ENCODE measurements at regions not wholly inside any gene's neighbourhood (a gene's known extent, or its start where the extent isn't known, plus 50 kb on each side); places are given as distances from the start of the nearest gene placed in this dataset.

DNA sequence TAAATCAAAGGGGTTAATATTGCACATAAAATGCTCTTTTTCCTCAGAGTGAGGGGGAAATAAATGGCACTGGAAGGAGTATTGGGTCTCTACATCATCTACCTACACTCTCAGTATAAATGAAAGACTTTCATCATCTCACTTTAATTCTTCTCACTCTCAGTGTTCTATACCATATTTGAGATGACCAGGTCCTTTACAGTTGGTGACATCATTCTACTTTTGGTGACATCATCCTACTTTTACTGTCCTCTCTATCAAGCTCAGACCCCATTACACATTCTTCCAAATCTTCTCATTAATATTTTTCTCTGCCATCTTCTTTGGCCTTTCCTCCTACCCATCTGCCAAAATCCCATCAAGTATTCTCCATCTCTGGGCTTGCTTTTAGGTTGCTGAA lies 74.6 kb upstream of the TMEM106B start:
- Histone ChIP-seq H3K9me3 (ENCODE audit: control insufficient read depth, insufficient read depth, low read depth, low read length) (no peaks in the 10 kb centered on the region), H3K27ac (ENCODE audit: insufficient read depth, low read length) (no peak overlapping the region), H3K9ac (ENCODE audit: insufficient read depth, low read length) (no peak overlapping the region), H2AFZ (ENCODE audit: low read length) (no peak overlapping the region), H3K27me3 (ENCODE audit: control insufficient read depth, insufficient read depth, low read length) (no peaks in the 10 kb centered on the region), H3K36me3 (ENCODE audit: control insufficient read depth, insufficient read depth, low read length) (no peaks in the 10 kb centered on the region), H3K4me2 (ENCODE audit: extremely low read depth, insufficient read depth, low read length) (no peak overlapping the region), H4K20me1 (ENCODE audit: control insufficient read depth, extremely low read depth, insufficient read depth, low read length) (no peaks in the 10 kb centered on the region), H3K4me3 (replicated peaks in 1 of 4; ENCODE audit: control extremely low read depth in 1 of 4, insufficient read depth in 1 of 4, low read depth in 3 of 4, low read length in 4 of 4) (no peak overlapping the region), H3K4me1 (ENCODE audit: control insufficient read depth, extremely low read depth, insufficient read depth, low read length) (no peaks in the 10 kb centered on the region), H3K79me2 (ENCODE audit: control insufficient read depth, insufficient read depth, low read length) (no peaks in the 10 kb centered on the region)
- TF ChIP-seq, protein P1, sequence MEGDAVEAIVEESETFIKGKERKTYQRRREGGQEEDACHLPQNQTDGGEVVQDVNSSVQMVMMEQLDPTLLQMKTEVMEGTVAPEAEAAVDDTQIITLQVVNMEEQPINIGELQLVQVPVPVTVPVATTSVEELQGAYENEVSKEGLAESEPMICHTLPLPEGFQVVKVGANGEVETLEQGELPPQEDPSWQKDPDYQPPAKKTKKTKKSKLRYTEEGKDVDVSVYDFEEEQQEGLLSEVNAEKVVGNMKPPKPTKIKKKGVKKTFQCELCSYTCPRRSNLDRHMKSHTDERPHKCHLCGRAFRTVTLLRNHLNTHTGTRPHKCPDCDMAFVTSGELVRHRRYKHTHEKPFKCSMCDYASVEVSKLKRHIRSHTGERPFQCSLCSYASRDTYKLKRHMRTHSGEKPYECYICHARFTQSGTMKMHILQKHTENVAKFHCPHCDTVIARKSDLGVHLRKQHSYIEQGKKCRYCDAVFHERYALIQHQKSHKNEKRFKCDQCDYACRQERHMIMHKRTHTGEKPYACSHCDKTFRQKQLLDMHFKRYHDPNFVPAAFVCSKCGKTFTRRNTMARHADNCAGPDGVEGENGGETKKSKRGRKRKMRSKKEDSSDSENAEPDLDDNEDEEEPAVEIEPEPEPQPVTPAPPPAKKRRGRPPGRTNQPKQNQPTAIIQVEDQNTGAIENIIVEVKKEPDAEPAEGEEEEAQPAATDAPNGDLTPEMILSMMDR (conservative IDR thresholded peaks at IDR 0.05 in 1 of 2, IDR thresholded peaks at IDR 0.05 in 1 of 2; ENCODE audit: low read depth in 1 of 2, low read length in 2 of 2), result no peak
- no peak for TF ChIP-seq EZH2 (IDR thresholded peaks at IDR 0.05; ENCODE audit: low read length, missing control alignments)
- no peak for DNase-seq (ENCODE audit: low read depth in 2 of 2)

DNA sequence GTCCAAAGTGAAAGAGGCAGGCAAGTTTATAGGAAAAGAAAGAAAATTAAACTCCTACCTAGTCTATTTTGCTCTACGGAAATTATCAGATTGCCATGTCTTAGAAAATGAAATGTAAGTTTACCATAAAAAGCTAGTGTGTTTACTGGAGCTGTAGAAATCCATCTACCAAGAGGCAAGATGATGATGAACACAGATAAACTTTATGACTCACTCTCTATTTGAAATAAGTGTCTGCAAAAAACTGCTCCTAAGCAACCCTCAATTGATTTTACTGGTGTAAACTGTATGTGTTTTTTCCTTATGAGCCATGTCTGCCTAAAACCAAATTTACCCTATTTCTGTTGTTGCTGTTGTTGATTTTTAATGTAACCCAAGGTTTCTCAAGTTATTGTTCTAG lies 73.8 kb upstream of the TMEM106B start:
- H2AFZ ChIP-seq (ENCODE audit: low read length), result no peak overlapping the region
- no peaks in the 10 kb centered on the region for H3K9me3 ChIP-seq (ENCODE audit: control insufficient read depth, insufficient read depth, low read depth, low read length)
- no peak overlapping the region for H3K27ac ChIP-seq (ENCODE audit: insufficient read depth, low read length)
- no peaks in the 10 kb centered on the region for H3K79me2 ChIP-seq (ENCODE audit: control insufficient read depth, insufficient read depth, low read length)
- no peaks in the 10 kb centered on the region for H3K27me3 ChIP-seq (ENCODE audit: control insufficient read depth, insufficient read depth, low read length)
- no peak overlapping the region for H3K9ac ChIP-seq (ENCODE audit: insufficient read depth, low read length)
- H3K4me3 ChIP-seq (replicated peaks in 1 of 4; ENCODE audit: control extremely low read depth in 1 of 4, insufficient read depth in 1 of 4, low read depth in 3 of 4, low read length in 4 of 4), result no peak overlapping the region
- no peaks in the 10 kb centered on the region for H3K36me3 ChIP-seq (ENCODE audit: control insufficient read depth, insufficient read depth, low read length)
- peak in 1 of 2 donors; percentile 59 for DNase-seq (ENCODE audit: low read depth in 2 of 2)
- no peak overlapping the region for H3K4me2 ChIP-seq (ENCODE audit: extremely low read depth, insufficient read depth, low read length)
- no peaks in the 10 kb centered on the region for H4K20me1 ChIP-seq (ENCODE audit: control insufficient read depth, extremely low read depth, insufficient read depth, low read length)
- TF ChIP-seq, protein P1 (conservative IDR thresholded peaks at IDR 0.05 in 1 of 2, IDR thresholded peaks at IDR 0.05 in 1 of 2; ENCODE audit: low read depth in 1 of 2, low read length in 2 of 2), result no peak
- TF ChIP-seq EZH2 (IDR thresholded peaks at IDR 0.05; ENCODE audit: low read length, missing control alignments), result no peak
- no peaks in the 10 kb centered on the region for H3K4me1 ChIP-seq (ENCODE audit: control insufficient read depth, extremely low read depth, insufficient read depth, low read length)

- no peaks in the 10 kb centered on the region for H3K4me1 ChIP-seq (ENCODE audit: control insufficient read depth, extremely low read depth, insufficient read depth, low read length)
- H3K4me3 ChIP-seq (replicated peaks in 1 of 4; ENCODE audit: control extremely low read depth in 1 of 4, insufficient read depth in 1 of 4, low read depth in 3 of 4, low read length in 4 of 4), result no peak overlapping the region
- H3K36me3 ChIP-seq (ENCODE audit: control insufficient read depth, insufficient read depth, low read length), result no peaks in the 10 kb centered on the region
- no peaks in the 10 kb centered on the region for H3K9me3 ChIP-seq (ENCODE audit: control insufficient read depth, insufficient read depth, low read depth, low read length)
- no peaks in the 10 kb centered on the region for H4K20me1 ChIP-seq (ENCODE audit: control insufficient read depth, extremely low read depth, insufficient read depth, low read length)
- no peaks in the 10 kb centered on the region for H3K79me2 ChIP-seq (ENCODE audit: control insufficient read depth, insufficient read depth, low read length)
- H3K27ac ChIP-seq (ENCODE audit: insufficient read depth, low read length), result no peak overlapping the region
- H3K9ac ChIP-seq (ENCODE audit: insufficient read depth, low read length), result no peak overlapping the region
- H2AFZ ChIP-seq (ENCODE audit: low read length), result no peak overlapping the region
- no peaks in the 10 kb centered on the region for H3K27me3 ChIP-seq (ENCODE audit: control insufficient read depth, insufficient read depth, low read length)
- TF ChIP-seq EZH2 (IDR thresholded peaks at IDR 0.05; ENCODE audit: low read length, missing control alignments), result no peak
- TF ChIP-seq, protein P1 (conservative IDR thresholded peaks at IDR 0.05 in 1 of 2, IDR thresholded peaks at IDR 0.05 in 1 of 2; ENCODE audit: low read depth in 1 of 2, low read length in 2 of 2), result no peak
- H3K4me2 ChIP-seq (ENCODE audit: extremely low read depth, insufficient read depth, low read length), result no peak overlapping the region
- peak in 1 of 2 donors; percentile 56 for DNase-seq (ENCODE audit: low read depth in 2 of 2)
These were observed 72.7 kb upstream of the TMEM106B start for GRCh38 chr7:12138421-12138820.

Data from fibroblast of lung (primary cell).